Epithelial cell of esophagus (primary cell): ENCODE measurements at regions not wholly inside any gene's neighbourhood (a gene's known extent, or its start where the extent isn't known, plus 50 kb on each side); places are given as distances from the start of the nearest gene placed in this dataset.
A peak's percentile ranks its signal among the peaks of the same experiment; 100 is the strongest.

Experiments used
- DNase-seq: peaks from one replicate; pipeline ENCODE4 v3.0.0; 2010; ENCODE audit warnings: low read depth
- H3K4me3 ChIP-seq: 2 replicates; pipeline ENCODE4 v1.5.1; 2011; ENCODE audit warnings: mild to moderate bottlenecking, low read length, control low read depth
- CTCF ChIP-seq: IDR thresholded peaks from 2 replicates; pipeline ENCODE4 v1.5.1; 2011; ENCODE audit warnings: low read depth, mild to moderate bottlenecking, low read length, control low read depth, inconsistent platforms; ENCODE audit not compliant: insufficient read depth; ENCODE audit errors: missing control alignments

GRCh38 chrY:8351241-8351640, 986.0 kb upstream of the TSPY4 start:
- no peak overlapping the region for H3K4me3 ChIP-seq
- no peak for DNase-seq
- TF ChIP-seq CTCF, result no peak

GRCh38 chrY:8352201-8352600, 985.1 kb upstream of the TSPY4 start:
- no peak overlapping the region for H3K4me3 ChIP-seq
- no peak for DNase-seq
- no peak for TF ChIP-seq CTCF

GRCh38 chrY:8358161-8358560, 979.1 kb upstream of the TSPY4 start:
- DNase-seq, result no peak
- H3K4me3 ChIP-seq, result no peak overlapping the region
- TF ChIP-seq CTCF, result no peak

- no peak for DNase-seq
- no peak for TF ChIP-seq CTCF
- no peak overlapping the region for H3K4me3 ChIP-seq
These were observed 975.5 kb upstream of the TSPY4 start for GRCh38 chrY:8361715-8362114.

- DNase-seq, result no peak
- TF ChIP-seq CTCF, result no peak
- H3K4me3 ChIP-seq, result no peak overlapping the region
These were observed 959.8 kb upstream of the TSPY4 start for GRCh38 chrY:8377491-8377890.

GRCh38 chrY:8379800-8380199, 957.5 kb upstream of the TSPY4 start:
- no peak overlapping the region for H3K4me3 ChIP-seq
- DNase-seq, result no peak
- TF ChIP-seq CTCF, result no peak

GRCh38 chrY:8381425-8381824, 955.8 kb upstream of the TSPY4 start:
- DNase-seq, result peak; percentile 52
- no peak for TF ChIP-seq CTCF
- H3K4me3 ChIP-seq, result no peak overlapping the region
